ENCODE measurements at regions not wholly inside any gene's neighbourhood (a gene's known extent, or its start where the extent isn't known, plus 50 kb on each side); places are given as distances from the start of the nearest gene placed in this dataset.

DNA sequence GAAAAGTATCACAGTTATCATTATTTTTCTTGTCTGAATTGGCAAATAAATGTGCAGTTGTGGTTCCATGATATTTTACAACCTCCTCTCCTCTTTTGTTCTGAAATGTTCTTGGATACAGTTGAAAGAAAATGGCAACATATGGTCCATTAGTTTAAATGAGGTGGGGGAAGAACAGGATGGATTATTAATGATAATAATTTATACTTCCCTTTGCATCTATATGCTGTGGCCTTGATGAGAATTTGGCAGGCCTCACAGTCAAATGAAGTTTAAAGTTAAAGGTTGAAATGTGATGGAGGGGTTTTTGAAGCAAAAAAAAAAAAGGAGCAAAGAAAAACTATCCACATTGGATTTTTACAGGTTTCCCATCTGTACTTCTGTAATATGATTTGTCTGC is 946.3 kb upstream of the INTU start:
- TF ChIP-seq POLR2A (IDR thresholded peaks at IDR 0.05; ENCODE audit: low read depth, low read length): no peak
- no peak for TF ChIP-seq SPI1 (IDR thresholded peaks at IDR 0.05; ENCODE audit: low read depth, low read length)
- no peak for TF ChIP-seq TAF1 (IDR thresholded peaks at IDR 0.05; ENCODE audit: low read depth, low read length)
- no peak for TF ChIP-seq POLR2AphosphoS5 (IDR thresholded peaks at IDR 0.05; ENCODE audit: low read depth, low read length)
- TF ChIP-seq POU2F2 (IDR thresholded peaks at IDR 0.05; ENCODE audit: low read depth, low read length): no peak
- no peak for TF ChIP-seq PAX5 (IDR thresholded peaks at IDR 0.05; ENCODE audit: insufficient read depth, low read length, severe bottlenecking)
